ENCODE measurements at regions not wholly inside any gene's neighbourhood (a gene's known extent, or its start where the extent isn't known, plus 50 kb on each side); places are given as distances from the start of the nearest gene placed in this dataset.
"Not testable (repeated sequence)": the region's sequence is repeated elsewhere in the genome, so short reads cannot be mapped to it uniquely, and the experiment has no call there.

- no peak for DNase-seq (ENCODE audit: low read depth in 2 of 3, low spot score in 1 of 3)
These were observed 56.4 kb upstream of the RBMS1 start for GRCh38 chr2:160550048-160550447.

GRCh38 chr2:160551259-160551658, 57.7 kb upstream of the RBMS1 start:
- no peak for DNase-seq (ENCODE audit: low read depth in 2 of 3, low spot score in 1 of 3)

DNA sequence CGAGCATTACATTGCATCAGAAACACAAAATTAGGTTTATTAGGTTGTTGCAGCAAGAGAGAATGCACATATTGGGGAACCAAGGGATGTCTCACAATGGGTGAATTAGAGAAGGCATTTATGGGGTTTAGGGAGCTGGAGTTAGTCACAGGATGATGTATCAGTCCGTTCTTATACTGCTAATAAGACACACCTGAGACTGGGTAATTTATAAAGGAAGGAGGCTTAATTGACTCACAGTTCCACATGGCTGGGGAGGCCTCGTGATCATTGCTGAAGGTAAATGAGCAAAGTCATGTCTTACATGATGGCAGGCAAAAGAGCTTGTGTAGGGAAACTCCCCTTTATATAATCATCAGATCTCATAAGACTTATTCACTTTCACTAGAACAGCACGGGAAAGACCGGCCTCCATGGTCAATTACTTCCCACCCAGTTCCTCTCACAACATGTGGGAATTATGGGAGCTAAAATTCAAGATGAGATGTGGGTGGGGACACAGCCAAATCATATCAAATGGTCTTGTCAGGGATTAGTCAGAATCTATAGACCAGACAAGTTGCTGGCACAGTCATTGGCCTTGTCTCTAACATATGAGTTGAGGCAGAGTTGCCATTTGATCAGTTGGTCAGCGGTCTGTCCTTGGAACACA, 61.9 kb upstream of the RBMS1 start:
- DNase-seq (ENCODE audit: low read depth in 2 of 3, low spot score in 1 of 3) = no peak

- DNase-seq (ENCODE audit: low read depth in 2 of 3, low spot score in 1 of 3) = no peak
These were observed 64.3 kb upstream of the RBMS1 start for GRCh38 chr2:160557903-160558302.

GRCh38 chr2:160558531-160558930, 64.9 kb upstream of the RBMS1 start:
- no peak for DNase-seq (ENCODE audit: low read depth in 2 of 3, low spot score in 1 of 3)

DNA sequence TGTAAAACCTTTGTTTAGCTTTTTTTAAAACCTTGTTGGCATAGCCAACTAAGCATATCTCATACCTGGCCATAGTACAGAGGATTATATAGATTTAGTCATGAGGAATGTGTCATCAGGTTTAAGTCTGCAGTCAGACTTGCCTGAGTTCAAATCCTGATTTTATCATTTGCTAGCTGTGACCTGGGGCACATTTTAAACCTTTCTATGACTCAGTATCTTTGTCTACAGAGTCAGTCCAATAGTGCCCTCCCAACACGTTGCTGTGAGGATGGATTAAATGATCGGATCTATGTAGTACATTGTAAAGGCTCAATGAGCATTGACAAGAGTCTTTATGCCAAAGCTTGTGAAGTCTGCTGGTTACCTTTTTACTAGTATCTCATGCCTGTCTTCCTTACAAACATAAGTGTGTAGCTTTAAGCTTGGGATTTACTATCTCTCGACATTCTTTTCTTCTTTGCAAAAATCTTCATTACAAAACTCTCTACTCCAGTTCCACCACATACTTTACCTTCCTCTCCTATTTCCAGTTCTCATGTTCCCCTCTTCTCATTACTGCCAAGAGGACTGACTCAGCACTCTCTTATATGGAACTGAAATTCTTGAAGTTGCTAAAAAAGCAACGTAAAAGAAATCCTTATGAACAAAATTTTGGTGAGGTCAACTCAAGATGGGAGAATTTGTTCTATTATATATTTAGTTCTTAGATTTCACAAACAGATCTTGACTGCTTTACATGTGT, 68.1 kb upstream of the RBMS1 start:
- DNase-seq (ENCODE audit: low read depth in 2 of 3, low spot score in 1 of 3) = no peak

GRCh38 chr2:160562730-160563129, 69.1 kb upstream of the RBMS1 start:
- DNase-seq (ENCODE audit: low read depth in 2 of 3, low spot score in 1 of 3) = no peak

- DNase-seq (ENCODE audit: low read depth in 2 of 3, low spot score in 1 of 3) = no peak
These were observed 71.0 kb upstream of the RBMS1 start for GRCh38 chr2:160564591-160564990.

- no peak for DNase-seq (ENCODE audit: low read depth in 2 of 3, low spot score in 1 of 3)
These were observed 71.7 kb upstream of the RBMS1 start for GRCh38 chr2:160565099-160565845.

DNA sequence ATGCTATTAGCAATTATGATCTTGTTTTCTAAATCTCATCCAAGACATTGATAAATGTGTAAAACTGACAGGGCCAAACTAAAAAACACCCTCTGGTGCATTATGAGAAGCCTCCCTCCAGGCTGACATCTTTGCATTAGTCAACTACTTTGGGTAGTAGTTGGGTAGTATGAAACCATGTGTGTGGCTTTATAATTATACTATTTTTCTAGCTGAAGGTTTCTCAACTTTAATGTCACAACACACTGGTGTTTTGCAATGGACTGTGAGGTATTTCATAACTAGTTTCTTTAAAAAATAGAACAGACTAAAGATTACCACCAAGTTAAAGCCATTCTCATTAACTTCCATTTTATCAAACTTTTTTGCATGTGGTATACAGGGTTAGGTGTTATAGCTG, 73.1 kb upstream of the RBMS1 start:
- DNase-seq (ENCODE audit: low read depth in 2 of 3, low spot score in 1 of 3) = no peak

GRCh38 chr2:160568856-160569255, 75.2 kb upstream of the RBMS1 start:
- no peak for DNase-seq (ENCODE audit: low read depth in 2 of 3, low spot score in 1 of 3)

GRCh38 chr2:160570376-160570775, 76.8 kb upstream of the RBMS1 start:
- no peak for DNase-seq (ENCODE audit: low read depth in 2 of 3, low spot score in 1 of 3)

- no peak for DNase-seq (ENCODE audit: low read depth in 2 of 3, low spot score in 1 of 3)
These were observed 81.0 kb upstream of the RBMS1 start for GRCh38 chr2:160574468-160575140.

GRCh38 chr2:160575368-160575767, 81.8 kb upstream of the RBMS1 start:
- no peak for DNase-seq (ENCODE audit: low read depth in 2 of 3, low spot score in 1 of 3)

DNA sequence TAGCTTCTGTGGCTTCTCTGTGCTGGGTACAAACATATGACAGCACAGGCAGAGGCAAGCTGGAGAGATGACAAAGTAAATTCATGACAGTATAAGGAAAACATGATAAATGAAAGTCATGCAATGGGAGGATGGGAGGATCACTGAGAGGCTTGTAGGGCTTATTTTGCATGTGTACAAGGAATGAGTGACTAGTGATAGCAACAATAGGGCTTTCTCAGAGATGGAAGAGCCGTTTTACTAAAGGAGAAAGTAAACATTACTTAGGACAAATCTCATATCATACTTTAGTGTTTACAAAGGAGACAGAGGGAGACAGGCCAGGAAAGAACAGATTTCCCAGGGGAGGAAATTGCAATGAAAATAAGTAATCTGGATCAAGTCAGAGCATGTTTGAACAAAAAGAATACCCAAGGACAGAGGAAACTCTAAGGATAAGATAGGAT, 82.5 kb upstream of the RBMS1 start:
- DNase-seq (ENCODE audit: low read depth in 2 of 3, low spot score in 1 of 3) = no peak

- not testable (repeated sequence) for DNase-seq (ENCODE audit: low read depth in 2 of 3, low spot score in 1 of 3)
These were observed 83.5 kb upstream of the RBMS1 start for GRCh38 chr2:160577081-160577480.

- DNase-seq (ENCODE audit: low read depth in 2 of 3, low spot score in 1 of 3) = no peak
These were observed 87.4 kb upstream of the RBMS1 start for GRCh38 chr2:160581035-160581434.

DNA sequence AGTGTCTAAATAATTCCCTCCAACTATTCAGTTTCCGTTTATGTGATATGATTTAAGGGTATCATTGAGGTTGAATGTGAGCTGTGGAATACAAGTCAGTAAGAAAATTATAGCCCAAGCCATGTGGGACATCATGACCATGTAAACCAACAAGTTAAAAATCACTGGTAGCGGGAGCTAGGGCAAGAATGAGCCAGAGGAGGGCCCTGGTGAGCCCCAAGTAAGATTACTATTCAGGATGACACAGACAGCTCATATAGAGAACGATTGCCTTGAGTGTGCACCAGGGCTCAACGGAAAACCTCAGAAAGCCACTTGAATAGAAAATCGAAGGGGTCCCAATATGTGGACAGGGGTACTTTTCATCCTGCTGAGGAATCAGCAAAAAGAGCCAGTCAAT, 87.8 kb upstream of the RBMS1 start:
- no peak for DNase-seq (ENCODE audit: low read depth in 2 of 3, low spot score in 1 of 3)

DNA sequence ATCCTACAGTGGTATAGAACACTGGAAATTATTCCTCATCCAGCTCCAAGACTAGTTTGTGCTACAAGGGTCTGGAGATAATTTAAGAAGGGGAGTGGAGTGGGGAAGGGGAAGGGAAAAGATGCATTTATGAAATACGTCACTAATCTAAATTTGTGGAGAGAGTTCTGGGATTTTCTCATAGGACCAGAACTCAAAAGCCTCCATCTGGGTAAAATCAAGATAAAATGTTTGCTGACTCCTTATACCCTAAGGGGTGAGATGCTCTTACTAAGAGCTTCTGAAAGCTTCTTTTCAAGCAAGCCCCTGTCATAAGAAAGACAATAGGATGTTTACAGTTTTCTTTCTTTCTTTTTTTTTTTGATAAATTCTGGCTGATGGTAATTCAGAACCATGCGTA, 88.5 kb upstream of the RBMS1 start:
- DNase-seq (ENCODE audit: low read depth in 2 of 3, low spot score in 1 of 3) = no peak

GRCh38 chr2:160582490-160583145, 89.0 kb upstream of the RBMS1 start:
- DNase-seq (ENCODE audit: low read depth in 2 of 3, low spot score in 1 of 3) = no peak

GRCh38 chr2:160583146-160583535, 89.5 kb upstream of the RBMS1 start:
- DNase-seq (ENCODE audit: low read depth in 2 of 3, low spot score in 1 of 3) = no peak
